ENCODE measurements at regions not wholly inside any gene's neighbourhood (a gene's known extent, or its start where the extent isn't known, plus 50 kb on each side); places are given as distances from the start of the nearest gene placed in this dataset.
"Not testable (repeated sequence)": the region's sequence is repeated elsewhere in the genome, so short reads cannot be mapped to it uniquely, and the experiment has no call there.

GRCh38 chr6:133787859-133788505 lies 100.9 kb upstream of the TCF21 start:
- Histone ChIP-seq H4K20me1 (ENCODE audit: insufficient read depth, low read length) (no peaks in the 10 kb centered on the region), H3K4me1 (ENCODE audit: insufficient read depth, low read length) (no peaks in the 10 kb centered on the region), H3K9me3 (ENCODE audit: insufficient read depth, low read length, severe bottlenecking) (no peaks in the 10 kb centered on the region), H3K79me2 (ENCODE audit: insufficient read depth, low read length) (no peaks in the 10 kb centered on the region), H3K9ac (ENCODE audit: low read depth, low read length) (no peak overlapping the region), H3K27me3 (ENCODE audit: insufficient read depth, low read length, poor library complexity) (no peaks in the 10 kb centered on the region), H3K36me3 (ENCODE audit: insufficient read depth, low read length) (no peaks in the 10 kb centered on the region), H3K27ac (ENCODE audit: low read length) (no peak overlapping the region), H2AFZ (ENCODE audit: low read depth, low read length) (no peak overlapping the region), H3K4me3 (ENCODE audit: low read depth in 1 of 2, low read length in 2 of 2) (no peak overlapping the region), H3K4me2 (ENCODE audit: insufficient read depth, low read length) (no peak overlapping the region)
- TF ChIP-seq CTCF (IDR thresholded peaks at IDR 0.05; ENCODE audit: borderline replicate concordance, extremely low read depth, low read length, poor library complexity, severe bottlenecking) = no peak
- no peak for TF ChIP-seq EZH2 (IDR thresholded peaks at IDR 0.05; ENCODE audit: borderline replicate concordance, low read depth, low read length, severe bottlenecking)
- ATAC-seq (ENCODE audit: insufficient read depth, low read depth) = no peak
- DNase-seq = no peak

GRCh38 chr6:133788556-133788955 lies 100.4 kb upstream of the TCF21 start:
- Histone ChIP-seq H3K27ac (ENCODE audit: low read length) (no peak overlapping the region), H3K9me3 (ENCODE audit: insufficient read depth, low read length, severe bottlenecking) (no peaks in the 10 kb centered on the region), H3K4me2 (ENCODE audit: insufficient read depth, low read length) (no peak overlapping the region), H3K36me3 (ENCODE audit: insufficient read depth, low read length) (no peaks in the 10 kb centered on the region), H4K20me1 (ENCODE audit: insufficient read depth, low read length) (no peaks in the 10 kb centered on the region), H2AFZ (ENCODE audit: low read depth, low read length) (no peak overlapping the region), H3K4me3 (ENCODE audit: low read depth in 1 of 2, low read length in 2 of 2) (no peak overlapping the region), H3K27me3 (ENCODE audit: insufficient read depth, low read length, poor library complexity) (no peaks in the 10 kb centered on the region), H3K79me2 (ENCODE audit: insufficient read depth, low read length) (no peaks in the 10 kb centered on the region), H3K9ac (ENCODE audit: low read depth, low read length) (no peak overlapping the region), H3K4me1 (ENCODE audit: insufficient read depth, low read length) (no peaks in the 10 kb centered on the region)
- TF ChIP-seq CTCF (IDR thresholded peaks at IDR 0.05; ENCODE audit: borderline replicate concordance, extremely low read depth, low read length, poor library complexity, severe bottlenecking) = no peak
- no peak for TF ChIP-seq EZH2 (IDR thresholded peaks at IDR 0.05; ENCODE audit: borderline replicate concordance, low read depth, low read length, severe bottlenecking)
- DNase-seq = no peak
- no peak for ATAC-seq (ENCODE audit: insufficient read depth, low read depth)

- not testable (repeated sequence) for H4K20me1 ChIP-seq (ENCODE audit: insufficient read depth, low read length); H3K79me2 ChIP-seq (ENCODE audit: insufficient read depth, low read length); H3K9me3 ChIP-seq (ENCODE audit: insufficient read depth, low read length, severe bottlenecking); DNase-seq; H3K36me3 ChIP-seq (ENCODE audit: insufficient read depth, low read length); H3K4me1 ChIP-seq (ENCODE audit: insufficient read depth, low read length); H3K27ac ChIP-seq (ENCODE audit: low read length); H3K9ac ChIP-seq (ENCODE audit: low read depth, low read length); H3K27me3 ChIP-seq (ENCODE audit: insufficient read depth, low read length, poor library complexity); ATAC-seq (ENCODE audit: insufficient read depth, low read depth); H3K4me3 ChIP-seq (ENCODE audit: low read depth in 1 of 2, low read length in 2 of 2); H3K4me2 ChIP-seq (ENCODE audit: insufficient read depth, low read length); H2AFZ ChIP-seq (ENCODE audit: low read depth, low read length)
These were observed 99.5 kb upstream of the TCF21 start for GRCh38 chr6:133789449-133789848.

GRCh38 chr6:133790756-133791155 lies 98.2 kb upstream of the TCF21 start:
- not testable (repeated sequence) for H2AFZ ChIP-seq (ENCODE audit: low read depth, low read length); H3K36me3 ChIP-seq (ENCODE audit: insufficient read depth, low read length); H3K79me2 ChIP-seq (ENCODE audit: insufficient read depth, low read length); H3K4me1 ChIP-seq (ENCODE audit: insufficient read depth, low read length); DNase-seq; H3K9me3 ChIP-seq (ENCODE audit: insufficient read depth, low read length, severe bottlenecking); H3K27me3 ChIP-seq (ENCODE audit: insufficient read depth, low read length, poor library complexity); H4K20me1 ChIP-seq (ENCODE audit: insufficient read depth, low read length); H3K9ac ChIP-seq (ENCODE audit: low read depth, low read length); H3K4me3 ChIP-seq (ENCODE audit: low read depth in 1 of 2, low read length in 2 of 2); H3K4me2 ChIP-seq (ENCODE audit: insufficient read depth, low read length); ATAC-seq (ENCODE audit: insufficient read depth, low read depth); H3K27ac ChIP-seq (ENCODE audit: low read length)

GRCh38 chr6:133795051-133795450 lies 93.9 kb upstream of the TCF21 start:
- not testable (repeated sequence) for H3K9ac ChIP-seq (ENCODE audit: low read depth, low read length); H3K4me2 ChIP-seq (ENCODE audit: insufficient read depth, low read length); H4K20me1 ChIP-seq (ENCODE audit: insufficient read depth, low read length); DNase-seq; H3K4me1 ChIP-seq (ENCODE audit: insufficient read depth, low read length); H3K4me3 ChIP-seq (ENCODE audit: low read depth in 1 of 2, low read length in 2 of 2); H2AFZ ChIP-seq (ENCODE audit: low read depth, low read length); H3K27me3 ChIP-seq (ENCODE audit: insufficient read depth, low read length, poor library complexity); H3K9me3 ChIP-seq (ENCODE audit: insufficient read depth, low read length, severe bottlenecking); H3K27ac ChIP-seq (ENCODE audit: low read length); H3K36me3 ChIP-seq (ENCODE audit: insufficient read depth, low read length); H3K79me2 ChIP-seq (ENCODE audit: insufficient read depth, low read length); ATAC-seq (ENCODE audit: insufficient read depth, low read depth)

Measured in DND-41 (cell line).